HG02588 (cell line): ENCODE measurements at regions not wholly inside any gene's neighbourhood (a gene's known extent, or its start where the extent isn't known, plus 50 kb on each side); places are given as distances from the start of the nearest gene placed in this dataset.

ENCODE experiments used
- ATAC-seq: cut with Tn5 transposase; IDR thresholded peaks from one replicate; pipeline ENCODE4 v1.9.1; 2021; ENCODE audit warnings: mild to moderate bottlenecking, moderate library complexity; ENCODE audit not compliant: unreplicated experiment

DNA sequence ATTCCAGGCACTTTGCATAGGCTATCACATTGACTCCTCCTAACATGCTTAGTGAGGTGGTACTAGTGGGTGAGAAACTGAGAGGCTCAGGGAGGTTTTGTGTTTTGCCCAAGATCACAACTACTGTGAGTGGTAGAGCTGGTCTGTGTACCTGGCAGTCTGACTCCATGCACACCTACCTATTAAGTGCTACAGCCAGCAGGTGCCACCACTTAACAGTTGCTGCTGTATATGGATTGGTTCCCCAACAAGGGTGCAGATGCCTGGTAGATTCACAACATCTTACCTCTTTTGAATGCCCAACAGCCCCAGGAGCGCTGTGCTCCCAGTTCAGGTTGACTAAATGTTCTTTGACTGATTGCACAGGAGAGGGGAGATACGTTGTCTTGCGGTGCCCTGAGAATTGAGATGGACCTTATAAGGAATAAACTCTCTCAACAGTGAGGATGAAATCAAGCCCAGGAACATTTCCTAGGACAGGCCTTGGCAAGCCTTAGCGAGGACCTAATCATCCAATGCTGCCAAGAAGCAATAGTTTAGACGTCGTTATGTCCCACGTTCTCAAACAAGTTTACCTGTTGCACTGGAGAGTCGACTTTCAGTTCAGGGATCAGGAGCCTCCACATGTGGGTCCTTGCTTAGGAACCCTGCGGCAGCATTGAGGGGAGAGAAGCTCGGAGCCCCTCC is 78.9 kb upstream of the F3 start:
- ATAC-seq, result no peak

DNA sequence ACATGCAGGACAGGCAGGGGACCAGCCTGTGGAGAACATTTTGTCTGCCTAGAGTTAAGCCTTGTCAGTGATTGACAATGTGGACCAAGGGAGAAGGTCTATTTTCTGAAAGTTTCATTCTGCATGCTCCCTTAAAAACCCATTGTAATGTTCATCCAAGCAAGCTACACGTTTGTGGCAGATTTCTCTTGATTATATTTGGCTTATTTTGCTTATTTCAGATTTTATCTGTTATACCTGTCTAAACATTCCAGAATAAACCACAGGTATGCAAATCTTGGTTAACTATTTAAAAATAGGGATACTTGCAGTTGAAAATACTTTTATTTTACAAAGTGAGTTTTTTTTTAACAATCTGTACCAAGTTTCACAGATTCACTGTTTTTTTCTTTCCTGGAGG is 78.2 kb upstream of the F3 start:
- no peak for ATAC-seq

DNA sequence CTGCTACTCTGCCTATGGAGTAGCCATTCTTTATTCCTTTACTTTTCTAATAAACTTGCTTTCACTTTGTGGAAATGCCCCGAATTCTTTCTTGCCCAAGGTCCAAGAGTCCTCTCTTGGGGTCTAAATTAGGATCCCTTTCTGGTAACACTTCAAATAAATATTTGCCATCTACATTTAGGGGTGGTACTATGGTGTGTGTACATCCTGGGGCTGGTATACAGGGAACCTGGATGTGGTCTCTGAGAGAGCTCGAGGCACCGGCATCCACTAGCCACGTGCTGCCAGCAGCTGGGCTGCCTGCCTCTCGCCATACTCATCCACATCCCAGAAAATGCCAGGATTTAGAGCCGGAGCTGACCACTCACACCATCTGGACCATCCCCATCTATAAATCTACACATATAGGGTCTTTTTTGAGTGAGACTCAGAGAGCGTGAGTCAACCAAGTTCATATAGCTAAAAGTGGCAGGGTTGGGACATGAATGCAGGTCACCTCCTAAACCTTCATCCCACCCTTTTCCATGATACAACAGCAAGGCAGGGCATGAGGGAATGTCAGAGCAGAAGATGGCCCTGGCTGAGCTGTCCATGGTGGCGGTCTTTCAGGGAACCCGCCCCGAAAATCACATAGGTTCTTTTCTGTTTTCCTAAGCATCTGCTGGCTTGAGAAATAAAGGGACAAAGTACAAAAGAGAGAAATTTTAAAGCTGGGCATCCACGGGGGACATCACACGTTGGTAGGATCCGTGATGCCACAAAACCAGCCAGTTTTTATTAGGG is 76.6 kb upstream of the F3 start:
- ATAC-seq, result no peak

DNA sequence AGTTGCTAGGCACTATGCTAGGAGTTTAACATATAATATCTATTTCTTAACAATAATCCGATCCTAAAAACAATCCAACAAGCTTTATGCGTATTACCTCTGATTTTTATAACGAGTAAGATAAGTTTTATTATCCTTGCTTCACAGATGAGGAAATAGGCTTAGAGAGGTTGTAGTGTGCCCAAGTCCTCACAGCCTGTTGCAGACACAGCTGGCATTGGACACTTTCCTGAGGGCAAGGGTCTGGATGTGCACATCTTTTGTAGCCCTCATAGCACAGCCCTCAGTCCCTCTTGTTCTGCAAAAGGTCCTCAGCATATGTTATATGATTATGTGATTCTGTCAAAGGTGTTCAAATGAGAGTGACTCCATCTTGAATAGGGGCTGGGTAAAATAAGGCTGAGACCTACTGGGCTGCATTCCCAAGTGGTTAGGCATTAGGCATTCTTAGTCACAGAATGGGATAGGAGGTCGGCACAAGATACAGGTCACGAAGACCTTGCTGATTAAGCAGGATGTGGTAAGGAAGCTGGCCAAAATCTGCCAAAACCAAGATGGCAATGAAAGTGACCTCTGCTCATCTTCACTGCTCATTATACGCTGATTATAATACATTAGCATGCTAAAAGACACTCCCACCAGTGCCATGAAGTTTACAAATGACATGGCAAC is 75.7 kb upstream of the F3 start:
- no peak for ATAC-seq

DNA sequence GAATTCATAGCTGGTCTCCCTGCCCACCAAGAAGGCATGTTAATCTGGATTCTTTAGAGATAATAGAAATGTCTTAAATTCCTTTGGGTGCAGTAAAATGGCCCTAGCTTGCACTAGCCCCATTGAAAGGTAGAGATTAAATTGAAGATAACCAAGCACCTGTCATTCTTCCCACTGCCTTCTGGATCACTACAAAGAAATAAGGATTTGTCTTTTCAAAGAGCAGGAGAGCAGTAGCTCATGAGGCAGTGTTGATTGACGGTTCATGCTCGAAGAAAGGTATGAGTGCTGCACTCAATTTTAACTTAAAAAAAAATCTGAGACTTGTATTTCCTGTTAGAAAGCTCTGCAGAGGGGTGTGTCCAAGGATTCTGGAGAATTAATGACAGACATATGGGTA is 74.9 kb upstream of the F3 start:
- no peak for ATAC-seq

DNA sequence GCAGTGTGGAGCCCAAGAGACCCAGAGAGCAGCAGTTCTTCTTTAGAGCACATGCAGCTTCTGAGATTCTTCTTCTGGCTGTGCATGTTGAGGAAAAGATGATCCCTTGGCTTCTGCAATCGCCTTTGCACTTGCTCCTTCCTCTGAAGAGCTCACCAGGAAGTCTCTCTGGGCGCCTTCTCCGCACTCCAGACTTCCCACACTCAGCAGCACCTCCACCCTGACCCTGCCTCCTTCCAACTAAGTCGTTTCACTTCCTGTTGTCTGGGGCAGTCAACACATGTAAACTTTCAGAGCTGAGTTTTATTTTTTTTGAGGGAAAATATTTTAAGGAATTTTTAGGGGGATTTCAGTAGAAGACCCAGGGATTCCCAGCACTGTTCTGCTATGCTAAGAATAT is 73.4 kb upstream of the F3 start:
- no peak for ATAC-seq

DNA sequence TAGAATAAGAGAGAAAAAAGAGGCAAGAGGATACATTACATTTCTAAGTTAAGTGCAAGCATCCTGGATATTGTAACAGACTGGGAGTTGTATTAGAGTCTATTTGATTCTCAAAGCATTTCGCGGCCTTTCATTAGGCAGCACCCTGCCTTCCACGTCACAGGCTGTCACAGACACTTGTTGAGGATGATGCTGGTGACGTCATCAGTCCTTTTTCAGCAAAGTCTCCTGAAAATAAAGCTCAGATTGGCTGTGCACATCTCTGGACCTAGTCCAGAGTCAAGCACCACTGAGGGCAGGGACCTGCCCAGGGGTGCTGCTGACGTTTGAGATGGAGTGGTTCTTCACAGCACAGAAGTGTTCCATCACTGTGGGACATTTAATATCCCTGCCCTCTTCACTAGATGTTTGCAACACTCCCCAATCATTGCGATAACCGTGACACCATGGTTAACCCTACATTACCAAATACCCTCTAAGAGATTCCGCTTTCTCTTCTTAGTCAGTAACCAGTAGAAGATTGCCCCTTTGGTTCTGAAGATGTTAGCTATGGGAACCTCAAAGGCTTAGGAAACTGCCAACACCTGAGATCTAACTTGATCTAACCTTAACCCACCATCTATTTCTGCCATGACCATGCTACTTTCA is 72.7 kb upstream of the F3 start:
- no peak for ATAC-seq

DNA sequence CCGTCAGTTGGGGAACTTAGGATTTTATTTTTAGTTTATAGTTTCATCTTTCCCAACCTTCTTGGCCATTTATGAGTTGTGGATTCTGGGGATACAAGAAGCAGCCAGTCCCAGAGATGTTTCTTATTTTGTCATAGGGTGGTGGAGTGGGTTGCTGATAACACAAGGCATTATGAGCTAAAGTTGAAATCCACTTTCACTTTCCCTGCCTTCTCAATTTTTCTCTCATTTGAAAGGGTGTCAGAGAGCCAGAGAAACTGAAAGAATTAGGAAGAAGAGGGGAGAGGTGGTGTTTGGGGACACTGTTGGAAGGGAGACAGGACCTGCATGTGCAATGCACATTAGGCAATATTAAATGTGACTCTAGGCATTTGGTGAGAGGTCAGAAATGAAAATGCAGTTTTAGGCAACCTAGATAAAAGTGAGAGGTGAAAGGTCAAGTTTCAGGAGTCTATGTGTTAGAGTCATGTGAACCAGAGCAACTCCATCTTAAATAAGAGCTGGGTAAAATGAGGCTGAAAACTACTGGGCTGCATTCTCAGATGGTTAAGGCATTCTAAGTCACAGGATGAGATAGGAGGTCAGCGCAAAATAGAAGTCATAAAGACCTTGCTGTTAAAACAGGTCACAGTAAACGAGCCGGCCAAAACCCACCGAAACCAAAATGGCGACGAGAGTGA is 71.1 kb upstream of the F3 start:
- no peak for ATAC-seq

DNA sequence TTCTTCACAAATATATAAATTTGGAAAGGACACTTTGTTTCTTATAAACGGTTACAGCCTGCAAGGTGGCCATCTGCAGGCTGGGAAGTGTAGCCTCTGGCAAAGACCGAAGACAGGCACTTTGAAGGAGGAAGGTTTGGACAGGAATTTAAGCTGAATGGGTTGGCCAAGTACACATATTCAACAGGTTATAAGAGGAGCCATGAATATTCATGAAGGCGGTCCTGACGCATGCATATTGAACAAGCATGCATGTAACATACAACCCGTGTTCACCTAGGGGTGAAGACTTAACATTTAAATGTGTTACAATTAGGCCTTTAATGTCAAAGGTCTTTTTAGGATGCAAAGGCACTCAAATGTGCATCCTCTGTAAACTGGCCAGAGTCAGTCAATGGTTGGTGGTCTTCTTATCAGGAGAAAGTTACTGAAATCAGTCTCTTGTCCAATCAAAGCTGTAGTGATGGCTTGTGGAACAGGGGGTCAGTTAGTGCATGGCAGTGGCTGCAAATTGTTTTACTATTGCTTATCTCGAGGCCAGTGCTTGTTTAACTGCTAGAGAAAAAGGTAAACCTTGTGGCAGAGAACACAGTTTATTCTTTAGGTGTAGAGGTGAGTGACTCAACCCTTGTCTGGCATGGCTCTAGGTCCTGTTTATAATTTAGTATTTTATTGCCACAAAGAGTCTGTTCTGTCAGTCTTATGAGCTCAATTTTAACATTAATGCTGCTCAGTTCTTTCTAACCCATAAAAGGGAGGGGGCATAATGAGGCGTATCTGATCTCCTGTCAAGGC is 70.3 kb upstream of the F3 start:
- no peak for ATAC-seq

DNA sequence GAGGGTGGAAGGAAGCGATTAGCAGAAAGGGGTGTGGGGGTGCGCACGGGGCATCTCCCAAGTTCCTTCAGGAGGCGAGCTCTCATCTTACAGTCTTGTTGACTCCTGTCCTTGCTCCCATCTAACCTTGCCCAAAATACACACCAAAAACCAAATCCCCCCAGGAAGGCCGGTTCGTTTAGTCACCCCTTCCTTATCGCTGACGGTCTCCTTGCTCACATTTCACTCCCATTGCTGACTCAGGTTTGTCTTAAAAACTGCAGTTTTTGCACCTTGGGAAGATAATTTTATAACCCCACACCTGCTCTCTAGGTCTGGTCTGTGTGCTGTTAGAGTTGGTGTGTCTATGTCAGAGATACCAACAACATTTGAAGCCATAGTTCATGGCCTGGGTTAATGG is 68.1 kb upstream of the F3 start:
- no peak for ATAC-seq

DNA sequence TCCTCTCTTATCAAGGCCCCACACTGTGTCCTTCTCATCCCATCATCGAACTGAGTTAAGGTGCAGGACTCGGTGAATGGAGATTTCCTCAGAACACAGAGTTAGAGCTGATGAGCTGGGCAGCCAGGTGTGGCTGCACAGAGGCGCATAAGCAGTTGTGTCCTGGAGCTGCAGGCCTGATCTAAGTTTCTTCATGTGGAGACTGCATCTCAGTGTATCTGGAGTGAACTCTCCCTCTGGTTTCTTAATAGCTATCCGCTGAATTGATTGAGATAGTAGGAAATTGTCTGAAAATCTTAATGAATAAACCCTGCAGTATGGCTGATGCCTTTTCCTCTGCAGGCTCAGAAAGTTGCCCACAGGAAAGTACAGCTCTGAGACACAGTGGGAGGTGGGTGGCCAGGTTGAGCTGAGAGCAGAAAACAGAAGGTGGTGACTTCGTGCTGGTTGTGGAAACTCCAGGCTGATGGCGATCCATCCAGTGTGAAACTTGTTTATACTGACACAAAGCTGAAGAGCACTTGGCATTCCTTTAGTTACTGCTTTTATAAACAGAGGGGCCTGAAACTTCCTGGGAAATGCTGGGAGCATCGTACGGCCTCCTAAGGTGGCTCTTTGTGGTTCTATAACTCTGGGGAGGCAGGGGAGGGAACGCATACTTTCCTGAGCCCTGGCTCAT is 67.4 kb upstream of the F3 start:
- ATAC-seq, result no peak

DNA sequence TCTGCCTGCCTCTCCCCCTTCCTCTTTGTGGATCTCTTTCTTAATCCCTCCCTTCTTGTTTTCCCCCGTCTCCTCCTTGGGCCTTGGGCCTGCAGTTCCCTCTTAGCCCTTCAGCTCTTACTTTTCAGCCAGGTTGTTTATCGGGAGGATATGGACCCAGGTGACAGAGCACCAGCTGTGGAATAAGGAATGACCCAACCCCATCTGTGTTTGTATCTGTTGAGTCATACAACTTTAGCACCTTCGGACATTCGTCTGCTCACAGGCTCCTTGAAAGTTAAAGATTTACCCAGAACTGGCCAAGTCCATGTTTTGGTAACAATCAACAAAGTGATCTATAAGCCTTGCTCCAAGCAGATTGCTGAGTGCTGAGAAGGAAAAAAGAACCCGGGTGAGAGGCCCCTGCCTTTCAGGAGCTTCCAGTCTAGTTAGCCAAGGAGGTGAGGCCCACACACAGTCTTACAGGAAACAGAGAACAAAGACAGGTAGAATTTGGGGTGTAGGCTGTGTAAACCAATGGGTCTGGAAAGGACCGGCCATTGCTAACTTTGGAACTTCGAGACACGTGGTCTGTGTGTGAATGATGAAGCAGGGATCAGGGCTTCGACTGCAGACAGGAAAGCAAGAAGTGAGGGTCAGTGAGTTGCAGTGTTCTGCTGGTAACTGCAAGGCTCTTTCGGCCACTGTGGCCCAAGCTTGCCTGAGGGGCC is 66.7 kb upstream of the F3 start:
- no peak for ATAC-seq

DNA sequence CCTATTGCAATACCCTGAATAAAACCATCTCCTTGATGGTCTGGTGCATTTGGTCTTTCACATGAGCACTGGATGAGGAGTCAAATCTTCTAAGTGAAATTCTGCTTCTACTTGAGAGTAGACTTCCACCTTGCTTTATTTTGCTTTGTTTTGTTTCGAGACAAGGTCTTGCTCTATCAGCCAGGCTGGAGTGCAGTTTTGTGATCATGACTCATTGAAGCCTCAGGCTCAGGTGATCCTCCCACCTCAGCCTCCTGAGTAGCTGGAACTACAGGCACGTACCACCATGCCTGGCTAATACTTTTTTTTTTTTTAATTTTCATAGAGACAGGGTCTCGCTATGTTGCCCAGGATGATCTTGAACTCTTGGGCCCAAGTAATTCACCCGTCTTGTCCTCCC is 65.8 kb upstream of the F3 start:
- no peak for ATAC-seq

DNA sequence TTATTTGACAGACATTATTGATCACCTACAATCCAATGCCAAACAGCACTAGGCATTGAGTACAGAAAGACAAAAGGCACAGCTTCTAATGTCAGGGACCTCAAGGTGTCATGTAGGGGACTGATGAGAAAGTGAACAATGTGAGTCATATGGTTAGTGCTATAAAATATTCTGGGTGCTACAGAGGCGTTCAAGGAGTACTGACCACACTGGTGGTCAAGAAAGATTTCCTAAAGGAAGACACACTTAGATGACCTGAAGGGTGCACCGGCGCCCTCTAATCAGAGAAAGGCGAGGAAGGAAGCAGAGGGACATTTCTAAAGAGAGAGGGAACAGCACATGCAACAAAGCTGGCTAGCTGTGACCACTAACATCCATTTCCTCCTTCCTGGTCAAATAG is 64.9 kb upstream of the F3 start:
- ATAC-seq, result no peak

DNA sequence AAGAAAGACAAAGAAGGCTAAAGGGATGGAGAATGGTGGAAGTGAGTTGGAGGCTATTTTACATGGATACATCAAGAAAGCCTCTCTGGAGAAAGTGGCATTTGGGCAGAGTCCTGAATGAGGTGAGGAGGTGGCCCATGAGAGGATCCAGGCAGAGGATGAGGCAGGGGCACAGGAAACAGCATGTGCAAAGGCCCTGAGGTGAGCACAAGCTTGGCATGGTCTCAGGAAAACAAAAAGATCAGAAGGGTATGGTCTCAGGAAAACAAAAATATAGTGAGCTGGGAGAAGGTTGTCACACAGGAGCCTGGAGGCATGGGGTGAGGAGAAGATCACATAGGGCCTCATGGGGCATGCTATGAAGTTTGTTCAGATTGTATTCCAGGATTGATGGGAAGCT is 62.1 kb upstream of the F3 start:
- ATAC-seq, result no peak

DNA sequence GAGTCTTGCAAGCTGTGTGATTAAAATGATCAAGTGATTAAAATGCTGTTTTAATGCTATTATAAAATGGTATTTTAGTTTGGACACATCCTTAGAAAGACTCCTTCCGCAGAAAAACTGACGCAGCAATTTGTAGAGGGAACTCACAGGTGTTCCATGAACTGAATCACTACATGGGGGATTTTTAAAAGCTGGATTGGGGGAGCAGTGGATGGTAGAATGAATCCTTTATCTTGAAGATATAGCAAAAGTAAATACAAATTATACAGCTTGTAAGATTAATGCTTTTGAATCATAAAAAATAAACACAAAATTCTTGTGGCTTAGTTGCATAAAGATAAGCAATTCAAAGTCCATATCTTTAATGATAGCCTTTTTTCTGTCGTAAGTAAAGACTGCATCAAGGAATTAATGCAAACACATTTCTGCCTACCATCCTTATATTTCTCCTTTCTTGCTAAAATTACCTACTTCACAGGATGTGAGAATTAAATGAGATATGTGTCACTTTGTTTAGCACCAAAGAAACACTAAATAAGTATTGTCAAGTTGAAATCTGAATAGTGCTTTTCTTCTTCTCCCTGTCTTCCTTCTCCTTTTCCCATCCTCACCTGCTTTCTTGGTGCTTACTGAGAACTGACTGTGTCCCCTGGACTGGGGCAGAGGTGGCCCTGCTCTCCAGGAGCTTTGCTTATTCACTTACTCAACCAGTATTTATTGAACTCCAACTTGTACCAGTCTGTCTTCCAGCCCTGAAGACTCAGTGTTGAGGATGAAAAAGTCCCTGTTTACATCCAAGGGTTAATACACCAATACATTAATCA is 61.5 kb upstream of the F3 start:
- no peak for ATAC-seq

DNA sequence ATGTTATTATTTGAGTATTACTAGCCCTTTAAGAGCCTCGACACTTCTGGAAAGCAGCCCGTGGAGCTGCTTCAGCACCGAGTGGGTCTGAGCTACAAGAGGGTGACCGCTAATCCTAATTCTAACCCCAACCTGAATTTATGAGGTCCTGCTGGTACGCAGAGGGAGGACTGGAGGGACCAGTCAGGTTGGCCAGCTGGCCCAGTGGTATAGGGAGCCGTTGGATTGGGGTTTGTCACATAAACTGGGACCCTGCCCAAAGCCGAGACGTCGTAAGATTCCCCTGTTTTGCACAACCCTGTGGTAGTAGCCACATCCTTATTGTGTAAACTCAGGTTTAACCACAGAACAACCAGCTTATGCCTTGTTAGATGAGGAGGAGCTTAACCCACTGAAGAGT is 60.8 kb upstream of the F3 start:
- no peak for ATAC-seq

DNA sequence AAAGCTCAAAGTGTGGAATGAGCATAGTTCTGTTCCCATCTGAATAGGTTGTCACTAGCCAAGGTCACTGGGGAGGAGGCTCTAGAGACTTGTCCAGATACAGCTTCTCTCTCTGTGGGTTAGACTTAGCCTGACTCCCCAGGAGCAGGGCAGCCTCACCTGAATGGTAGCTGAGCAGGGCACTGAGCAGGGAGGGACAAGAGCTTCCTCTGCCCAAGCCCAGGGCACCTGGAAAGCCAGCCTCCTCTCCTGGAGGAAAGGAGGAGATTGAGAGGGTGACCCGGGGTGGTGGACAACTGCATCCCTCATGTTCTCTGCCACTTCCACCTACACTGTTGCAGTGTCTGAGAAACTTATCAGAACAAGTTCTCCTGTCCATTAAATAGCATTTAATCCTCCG is 59.0 kb upstream of the F3 start:
- no peak for ATAC-seq
